VCaP (cell line): ENCODE measurements at regions not wholly inside any gene's neighbourhood (a gene's known extent, or its start where the extent isn't known, plus 50 kb on each side); places are given as distances from the start of the nearest gene placed in this dataset.

Experiments
- H3K27ac ChIP-seq: fragments of 450-650 bp; 2 replicates; pipeline ENCODE4 v1.5.1; 2017
- TF ChIP-seq, protein P1 (sequence below): fragments of 450-650 bp; conservative IDR thresholded peaks from 2 replicates; pipeline ENCODE4 v1.5.1; 2017; ENCODE audit warnings: mild to moderate bottlenecking, moderate library complexity

DNA sequence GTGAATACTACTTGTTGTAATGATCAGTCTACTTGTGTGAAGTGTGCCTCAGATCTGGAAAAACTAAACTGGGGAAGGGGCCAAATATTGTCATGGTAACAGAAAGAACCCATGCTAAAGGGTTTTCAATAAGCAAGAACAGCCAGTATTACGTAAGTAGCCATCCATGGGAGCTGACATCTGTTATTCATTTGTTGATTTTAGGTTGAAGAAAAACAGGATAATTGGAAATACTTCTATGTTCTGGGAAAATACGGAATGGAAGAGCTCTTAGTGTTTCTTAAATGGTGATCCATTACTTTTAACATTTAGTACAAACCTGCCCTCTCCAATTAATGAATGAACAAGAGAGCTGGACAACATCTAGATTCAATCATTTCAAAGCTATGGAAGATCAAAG is 485.8 kb downstream of the NTRK2 start:
- H3K27ac ChIP-seq = no peak overlapping the region
- TF ChIP-seq, protein P1, sequence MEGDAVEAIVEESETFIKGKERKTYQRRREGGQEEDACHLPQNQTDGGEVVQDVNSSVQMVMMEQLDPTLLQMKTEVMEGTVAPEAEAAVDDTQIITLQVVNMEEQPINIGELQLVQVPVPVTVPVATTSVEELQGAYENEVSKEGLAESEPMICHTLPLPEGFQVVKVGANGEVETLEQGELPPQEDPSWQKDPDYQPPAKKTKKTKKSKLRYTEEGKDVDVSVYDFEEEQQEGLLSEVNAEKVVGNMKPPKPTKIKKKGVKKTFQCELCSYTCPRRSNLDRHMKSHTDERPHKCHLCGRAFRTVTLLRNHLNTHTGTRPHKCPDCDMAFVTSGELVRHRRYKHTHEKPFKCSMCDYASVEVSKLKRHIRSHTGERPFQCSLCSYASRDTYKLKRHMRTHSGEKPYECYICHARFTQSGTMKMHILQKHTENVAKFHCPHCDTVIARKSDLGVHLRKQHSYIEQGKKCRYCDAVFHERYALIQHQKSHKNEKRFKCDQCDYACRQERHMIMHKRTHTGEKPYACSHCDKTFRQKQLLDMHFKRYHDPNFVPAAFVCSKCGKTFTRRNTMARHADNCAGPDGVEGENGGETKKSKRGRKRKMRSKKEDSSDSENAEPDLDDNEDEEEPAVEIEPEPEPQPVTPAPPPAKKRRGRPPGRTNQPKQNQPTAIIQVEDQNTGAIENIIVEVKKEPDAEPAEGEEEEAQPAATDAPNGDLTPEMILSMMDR = no peak

DNA sequence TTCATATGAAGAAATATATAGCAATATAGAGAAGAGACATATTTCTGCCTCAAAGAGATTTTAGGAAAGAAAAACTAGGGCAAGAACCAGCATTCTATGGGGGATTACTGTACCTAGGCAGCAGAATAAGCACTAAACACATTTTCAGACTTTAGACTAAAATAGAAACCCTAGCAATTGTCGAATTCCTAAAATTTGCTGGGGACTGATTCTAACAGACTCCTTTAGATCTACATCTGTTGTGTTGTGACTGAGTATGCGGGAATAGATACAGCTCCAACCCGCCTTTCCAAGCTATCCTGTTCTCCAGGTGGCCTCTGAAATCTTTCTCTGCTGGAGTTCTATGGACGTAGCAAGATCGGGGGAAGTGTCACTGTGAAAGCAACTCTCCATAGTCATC is 482.2 kb downstream of the NTRK2 start:
- H3K27ac ChIP-seq = no peak overlapping the region
- TF ChIP-seq, protein P1 = no peak

DNA sequence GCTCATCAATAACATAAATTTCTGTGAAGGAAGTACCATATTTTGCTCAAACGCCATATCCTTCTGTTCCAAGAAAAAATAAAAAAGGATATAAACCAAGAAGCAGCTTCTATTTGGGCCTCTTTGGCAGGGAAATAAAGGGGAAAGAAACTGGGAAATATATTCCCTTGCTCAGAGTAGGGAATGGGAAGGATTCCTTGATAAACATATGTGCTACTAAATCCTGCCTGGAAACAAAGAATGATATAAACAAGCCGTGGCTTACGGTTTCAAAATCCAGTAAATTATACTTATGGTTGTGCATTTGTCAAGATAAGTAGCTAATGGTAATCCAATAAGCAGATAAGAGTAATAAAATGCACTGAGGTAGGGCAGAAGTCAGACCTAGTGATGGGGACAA is 481.6 kb downstream of the NTRK2 start:
- H3K27ac ChIP-seq = no peak overlapping the region
- TF ChIP-seq, protein P1 = no peak

DNA sequence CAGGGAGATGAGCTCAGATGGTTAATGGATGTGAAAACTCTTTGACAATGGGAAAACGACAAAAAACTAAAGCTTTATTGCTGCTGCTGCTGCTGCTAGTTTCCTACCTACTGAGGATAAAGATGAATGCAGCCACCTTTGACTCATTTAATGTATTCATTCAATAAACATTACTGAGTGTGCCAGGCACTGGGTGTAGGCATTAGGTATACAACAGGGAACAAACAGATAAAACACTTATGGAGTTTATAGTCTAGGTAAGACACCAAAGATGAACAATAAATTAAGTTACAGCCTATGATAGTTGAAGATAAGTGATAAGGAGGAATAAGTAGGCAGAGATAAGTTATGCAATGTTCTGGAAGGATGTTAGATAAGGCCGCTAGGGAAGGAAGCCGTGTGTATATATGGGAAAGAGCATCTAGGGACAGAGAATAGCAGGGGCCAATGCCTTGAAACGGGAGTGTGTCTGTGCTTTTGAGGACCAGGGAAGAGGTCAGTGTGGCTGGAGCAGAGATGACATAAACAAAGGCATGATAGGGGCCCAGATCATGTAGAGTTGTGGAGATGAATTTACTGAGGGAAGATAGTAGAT is 477.6 kb downstream of the NTRK2 start:
- TF ChIP-seq, protein P1 = no peak
- no peak overlapping the region; the same call in 1 of the 2 replicates for H3K27ac ChIP-seq

DNA sequence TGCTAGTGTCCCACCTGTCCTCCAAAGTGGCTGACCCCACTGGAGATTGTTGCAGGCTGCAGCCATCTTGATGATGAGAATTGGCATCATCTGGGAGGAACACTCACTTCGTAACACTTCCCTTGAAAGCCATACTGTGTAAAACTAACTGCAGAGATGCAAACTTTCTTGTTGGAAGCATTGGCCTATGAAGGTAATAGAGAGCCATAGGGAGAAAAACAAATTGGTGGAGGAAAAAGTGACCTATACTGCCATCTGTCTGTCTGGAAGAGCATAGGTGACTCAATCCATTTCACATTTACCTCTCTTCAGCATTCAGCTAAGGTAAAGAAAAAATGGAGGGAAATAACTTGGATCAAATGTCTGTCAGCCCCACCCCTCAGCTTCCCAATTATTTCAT is 473.4 kb downstream of the NTRK2 start:
- no peak overlapping the region for H3K27ac ChIP-seq
- TF ChIP-seq, protein P1 = peak; percentile 30

DNA sequence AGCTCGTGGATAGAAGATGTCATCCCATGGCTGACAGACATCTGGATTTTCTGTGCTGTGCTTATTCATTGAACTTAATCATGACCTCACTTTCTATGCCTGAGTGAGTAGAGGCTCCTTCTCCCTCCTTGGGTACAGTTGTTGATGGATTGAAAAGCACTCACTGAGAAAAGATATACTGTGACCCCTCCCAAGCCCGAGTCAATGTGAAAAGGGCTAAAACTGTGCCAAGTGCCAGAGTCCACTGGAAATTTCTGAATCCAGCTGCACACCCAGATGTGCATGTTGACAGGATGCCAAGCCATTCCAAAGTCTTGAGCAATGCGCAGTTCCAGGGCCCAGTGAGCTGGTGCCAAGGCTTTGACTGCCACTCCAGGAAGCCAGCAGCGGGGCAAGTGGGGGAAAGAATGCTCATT is 473.0 kb downstream of the NTRK2 start:
- no peak overlapping the region for H3K27ac ChIP-seq
- TF ChIP-seq, protein P1 = no peak

DNA sequence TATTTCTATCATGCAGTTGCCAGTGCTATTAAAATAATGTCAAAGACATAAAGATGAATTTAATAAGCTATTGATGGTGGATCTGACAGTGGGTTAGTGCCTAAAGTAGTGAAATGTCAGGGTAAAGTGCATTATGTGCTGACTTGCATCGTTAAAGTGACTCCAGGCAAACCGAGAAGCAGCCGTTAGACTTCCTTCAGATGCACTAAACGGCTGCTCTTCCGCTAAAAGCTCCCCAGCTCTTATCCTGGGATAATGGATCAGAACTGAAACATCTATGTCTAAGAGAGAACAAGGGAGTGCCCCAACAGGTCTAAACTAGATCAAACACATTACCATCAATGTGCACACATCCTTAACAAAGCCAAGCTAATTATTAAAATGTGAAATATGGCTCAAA is 468.2 kb downstream of the NTRK2 start:
- H3K27ac ChIP-seq = no peak overlapping the region
- TF ChIP-seq, protein P1 = no peak
